Osteocyte (in vitro differentiated cells): ENCODE measurements at regions not wholly inside any gene's neighbourhood (a gene's known extent, or its start where the extent isn't known, plus 50 kb on each side); places are given as distances from the start of the nearest gene placed in this dataset.

Experiments
- DNase-seq: peaks from one replicate; pipeline ENCODE4 v3.0.0; 2021; ENCODE audit warnings: mixed read lengths; ENCODE audit not compliant: unreplicated experiment; ENCODE audit errors: extremely low spot score
- H3K27ac Mint-ChIP-seq: one replicate; pipeline ENCODE4 v1.8.0; 2021; ENCODE audit warnings: mild to moderate bottlenecking, mixed read lengths; ENCODE audit not compliant: unreplicated experiment
- H3K27me3 Mint-ChIP-seq: one replicate; pipeline ENCODE4 v1.8.0; 2021; ENCODE audit warnings: mixed read lengths; ENCODE audit not compliant: unreplicated experiment
- H3K36me3 Mint-ChIP-seq: one replicate; pipeline ENCODE4 v1.8.0; 2021; ENCODE audit warnings: mixed read lengths; ENCODE audit not compliant: unreplicated experiment
- H3K4me1 Mint-ChIP-seq: one replicate; pipeline ENCODE4 v1.8.0; 2021; ENCODE audit warnings: mixed read lengths; ENCODE audit not compliant: unreplicated experiment
- H3K4me3 Mint-ChIP-seq: one replicate; pipeline ENCODE4 v1.8.0; 2021; ENCODE audit warnings: mild to moderate bottlenecking, moderate library complexity, mixed read lengths; ENCODE audit not compliant: unreplicated experiment
- H3K9me3 Mint-ChIP-seq: one replicate; pipeline ENCODE4 v1.8.0; 2021; ENCODE audit warnings: mixed read lengths; ENCODE audit not compliant: unreplicated experiment
- CTCF ChIP-seq: fragments of 200-600 bp; sonication (generic); IDR thresholded peaks from 2 replicates; pipeline ENCODE4 v1.5.0; 2021; ENCODE audit warnings: antibody characterized with exemption, mild to moderate bottlenecking, moderate library complexity

- H3K27ac Mint-ChIP-seq = no peak overlapping the region
- H3K9me3 Mint-ChIP-seq = peaks cover 3% of the 10 kb centered on the region
- H3K4me1 Mint-ChIP-seq = no peaks in the 10 kb centered on the region
- H3K27me3 Mint-ChIP-seq = no peaks in the 10 kb centered on the region
- no peak for DNase-seq
- H3K36me3 Mint-ChIP-seq = no peaks in the 10 kb centered on the region
- no peak for TF ChIP-seq CTCF
- no peak overlapping the region for H3K4me3 Mint-ChIP-seq
Measured at GRCh38 chr2:217262911-217263310, 403.0 kb upstream of the TNP1 start.

- no peak for TF ChIP-seq CTCF
- Mint-ChIP-seq H3K9me3 (no peaks in the 10 kb centered on the region), H3K27me3 (no peaks in the 10 kb centered on the region), H3K4me3 (no peak overlapping the region), H3K27ac (no peak overlapping the region), H3K4me1 (no peaks in the 10 kb centered on the region), H3K36me3 (no peaks in the 10 kb centered on the region)
- no peak for DNase-seq
Measured at GRCh38 chr2:217261452-217261851, 401.6 kb upstream of the TNP1 start.

- TF ChIP-seq CTCF = no peak
- Mint-ChIP-seq H3K36me3 (no peaks in the 10 kb centered on the region), H3K27me3 (no peaks in the 10 kb centered on the region), H3K27ac (no peak overlapping the region), H3K4me3 (no peak overlapping the region), H3K4me1 (no peaks in the 10 kb centered on the region), H3K9me3 (no peaks in the 10 kb centered on the region)
- DNase-seq = no peak
Measured at GRCh38 chr2:217260441-217261115, 400.7 kb upstream of the TNP1 start.

GRCh38 chr2:217258170-217258569, 398.3 kb upstream of the TNP1 start:
- no peak for TF ChIP-seq CTCF
- no peak for DNase-seq
- Mint-ChIP-seq H3K9me3 (no peaks in the 10 kb centered on the region), H3K4me1 (no peaks in the 10 kb centered on the region), H3K27me3 (no peaks in the 10 kb centered on the region), H3K36me3 (no peaks in the 10 kb centered on the region), H3K4me3 (no peak overlapping the region), H3K27ac (no peak overlapping the region)

- H3K9me3 Mint-ChIP-seq = no peaks in the 10 kb centered on the region
- H3K4me1 Mint-ChIP-seq = no peaks in the 10 kb centered on the region
- no peaks in the 10 kb centered on the region for H3K36me3 Mint-ChIP-seq
- no peak overlapping the region for H3K4me3 Mint-ChIP-seq
- TF ChIP-seq CTCF = no peak
- H3K27me3 Mint-ChIP-seq = no peaks in the 10 kb centered on the region
- H3K27ac Mint-ChIP-seq = no peak overlapping the region
- no peak for DNase-seq
Measured at GRCh38 chr2:217256251-217256650, 396.4 kb upstream of the TNP1 start.
